Peyer's patch (tissue), 4 donors: ENCODE measurements at regions not wholly inside any gene's neighbourhood (a gene's known extent, or its start where the extent isn't known, plus 50 kb on each side); places are given as distances from the start of the nearest gene placed in this dataset.

Source experiments
- POLR2A ChIP-seq, 2 donors: fragments of 450-650 bp; IDR thresholded peaks; one replicate each; pipeline ENCODE4 v1.5.1; 2017; ENCODE audit warnings: antibody characterized with exemption in 2 of 2, mild to moderate bottlenecking in 2 of 2, moderate library complexity in 2 of 2
- TF ChIP-seq, protein P1 (sequence below), 6 experiments: fragments of 450-650 bp in 4 of 6; fragments of 200-600 bp in 2 of 6; sonication (generic) in 1 of 6; IDR thresholded peaks; one replicate each; pipeline ENCODE4 v1.5.1; 2017 to 2019; ENCODE audit warnings: antibody characterized with exemption in 6 of 6, mild to moderate bottlenecking in 3 of 6, moderate library complexity in 1 of 6

DNA sequence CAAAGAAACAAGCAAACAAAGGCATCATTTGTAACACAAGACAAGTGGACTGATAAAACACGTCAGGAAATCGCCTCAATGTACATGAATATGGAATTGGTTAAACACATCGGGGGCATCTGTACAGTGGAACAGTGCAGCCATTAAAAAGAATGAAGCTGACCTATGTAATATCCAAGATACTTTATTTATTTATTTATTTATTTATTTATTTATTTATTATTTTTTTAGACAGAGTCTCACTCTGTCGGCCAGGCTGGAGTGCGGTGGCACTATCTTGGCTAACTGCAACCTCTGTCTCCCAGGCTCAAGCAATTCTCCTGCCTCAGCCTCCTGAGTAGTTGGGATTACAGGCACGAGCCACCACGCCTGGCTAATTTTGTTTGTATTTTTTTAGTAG lies 75.4 kb upstream of the SLC45A1 start:
- no peak for TF ChIP-seq POLR2A (IDR thresholded peaks at IDR 0.05)
- TF ChIP-seq, protein P1, sequence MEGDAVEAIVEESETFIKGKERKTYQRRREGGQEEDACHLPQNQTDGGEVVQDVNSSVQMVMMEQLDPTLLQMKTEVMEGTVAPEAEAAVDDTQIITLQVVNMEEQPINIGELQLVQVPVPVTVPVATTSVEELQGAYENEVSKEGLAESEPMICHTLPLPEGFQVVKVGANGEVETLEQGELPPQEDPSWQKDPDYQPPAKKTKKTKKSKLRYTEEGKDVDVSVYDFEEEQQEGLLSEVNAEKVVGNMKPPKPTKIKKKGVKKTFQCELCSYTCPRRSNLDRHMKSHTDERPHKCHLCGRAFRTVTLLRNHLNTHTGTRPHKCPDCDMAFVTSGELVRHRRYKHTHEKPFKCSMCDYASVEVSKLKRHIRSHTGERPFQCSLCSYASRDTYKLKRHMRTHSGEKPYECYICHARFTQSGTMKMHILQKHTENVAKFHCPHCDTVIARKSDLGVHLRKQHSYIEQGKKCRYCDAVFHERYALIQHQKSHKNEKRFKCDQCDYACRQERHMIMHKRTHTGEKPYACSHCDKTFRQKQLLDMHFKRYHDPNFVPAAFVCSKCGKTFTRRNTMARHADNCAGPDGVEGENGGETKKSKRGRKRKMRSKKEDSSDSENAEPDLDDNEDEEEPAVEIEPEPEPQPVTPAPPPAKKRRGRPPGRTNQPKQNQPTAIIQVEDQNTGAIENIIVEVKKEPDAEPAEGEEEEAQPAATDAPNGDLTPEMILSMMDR (IDR thresholded peaks at IDR 0.05): no peak
